T47D (cell line): ENCODE measurements at regions not wholly inside any gene's neighbourhood (a gene's known extent, or its start where the extent isn't known, plus 50 kb on each side); places are given as distances from the start of the nearest gene placed in this dataset.

Experiments
- DNase-seq, 2 experiments: peaks; one replicate each; pipeline versions ENCODE4 v3.0.0 to v3.0.0-alpha.2; 2011 to 2012; ENCODE audit warnings: low read depth in 1 of 2, low spot score in 1 of 2
- JUND ChIP-seq: IDR thresholded peaks from 2 replicates; pipeline ENCODE4 v1.6.1; 2012; ENCODE audit warnings: low read depth
- in situ Hi-C: cut with HindIII; loops from 2 replicates; pipeline ENCODE4 v1.10.0; 2016; ENCODE audit warnings: low sequenced_read_pairs, low pct_unique_long_range_greater_than_20kb

DNA sequence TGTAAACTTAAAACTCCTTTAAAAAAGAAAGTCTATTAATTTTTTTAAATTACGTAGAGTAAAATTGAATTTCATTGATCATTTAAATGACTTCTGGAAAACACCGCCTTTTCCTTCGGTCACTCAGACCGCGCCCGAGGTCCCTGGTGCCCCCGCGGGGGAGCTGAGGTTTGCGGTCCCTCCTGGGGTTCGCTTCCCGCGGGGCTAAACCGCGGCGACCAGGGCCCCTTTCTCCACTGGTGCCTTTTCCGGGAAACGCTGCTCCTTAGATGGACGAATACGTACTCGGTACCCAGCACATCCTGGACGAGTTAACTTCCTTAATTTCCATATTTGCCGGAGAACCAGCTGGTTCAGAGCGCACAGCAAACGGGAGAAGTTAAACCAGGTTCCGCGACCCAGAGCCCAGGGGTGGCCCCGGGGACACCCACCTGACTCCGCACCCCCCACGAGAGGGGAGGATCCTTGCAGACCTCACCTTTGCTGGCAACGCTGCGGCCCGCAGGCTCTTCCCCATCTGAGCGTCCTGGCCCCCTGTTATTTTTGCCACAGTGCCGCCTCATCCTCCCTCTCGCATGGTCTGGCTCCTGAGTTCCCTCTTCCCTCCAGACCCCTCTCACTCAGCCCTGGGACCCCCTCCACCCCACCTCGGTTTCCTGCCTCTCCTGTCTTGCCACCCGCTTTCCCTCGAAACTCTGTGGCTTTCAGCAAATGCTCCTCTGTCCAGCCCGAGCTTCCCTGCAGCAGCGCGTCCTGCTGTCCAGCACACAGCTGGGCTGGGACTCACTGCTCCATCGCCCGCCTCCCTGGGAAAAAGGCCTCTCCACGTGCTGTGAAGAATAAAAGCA lies 420.0 kb upstream of the MYT1L start:
- DNase-seq, result no peak
- in situ Hi-C loops, result no loop called here
- TF ChIP-seq JUND, result no peak

DNA sequence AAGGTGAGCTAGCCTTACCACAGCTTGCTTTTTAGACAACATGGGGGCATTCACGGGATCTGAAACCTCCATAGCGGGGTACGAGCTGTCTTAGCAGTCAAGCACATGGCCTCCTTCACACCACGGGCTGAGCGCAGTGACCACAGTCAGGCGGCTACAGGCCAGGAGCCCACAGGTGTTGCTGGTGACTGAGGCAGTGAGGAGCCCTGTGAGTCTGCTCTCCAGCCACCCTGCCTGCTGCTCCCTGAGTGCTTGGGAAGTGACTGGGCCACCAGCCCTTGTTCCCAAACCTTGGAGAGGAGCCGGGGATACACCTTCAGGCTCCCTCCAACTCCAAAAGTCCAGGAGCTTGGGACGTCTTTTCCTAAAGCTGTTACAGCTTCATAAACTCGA lies 418.1 kb upstream of the MYT1L start:
- TF ChIP-seq JUND, result no peak
- in situ Hi-C loops, result no loop called here

DNA sequence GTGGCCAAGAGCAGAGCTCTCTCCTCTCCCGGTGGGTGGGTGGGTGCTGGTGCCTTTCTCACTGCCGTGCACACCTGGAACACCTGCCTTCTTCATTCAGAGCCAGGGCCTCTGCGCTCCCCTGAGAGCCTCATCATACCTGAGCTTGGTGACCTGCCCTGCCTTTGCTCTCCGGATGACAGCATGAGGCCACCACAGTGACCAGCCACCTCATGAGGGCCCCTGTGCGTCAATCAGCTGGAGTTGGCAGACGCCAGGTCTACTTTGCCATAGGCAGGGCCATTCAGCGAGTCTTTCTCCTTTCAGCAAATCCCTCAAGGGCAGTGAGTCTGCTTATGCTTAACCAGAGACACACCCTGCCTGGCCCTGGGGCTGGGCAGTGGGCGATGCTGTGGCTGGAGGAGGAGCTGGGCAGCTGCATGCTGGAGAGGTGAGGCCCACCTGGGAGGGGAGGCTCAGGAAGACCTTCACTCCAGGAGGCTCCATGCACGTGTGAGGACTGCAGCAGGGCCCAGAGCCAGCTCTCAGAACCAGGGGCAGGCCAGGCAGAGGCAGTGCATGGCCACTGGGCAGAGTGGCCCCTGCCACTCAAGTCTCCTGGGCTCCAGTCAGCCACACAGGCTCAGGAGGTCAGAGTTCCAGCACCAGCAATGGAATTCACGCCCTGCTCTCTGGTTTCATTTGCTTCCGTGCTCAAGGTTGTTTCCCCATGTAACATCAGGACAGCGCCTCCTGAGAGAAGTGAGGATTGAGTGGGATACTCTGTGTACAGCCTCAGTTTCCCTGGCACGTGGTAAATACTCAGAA lies 417.5 kb upstream of the MYT1L start:
- no peak for TF ChIP-seq JUND
- no peak for DNase-seq
- in situ Hi-C loops, result no loop called here

More for the DNA sequence above, 418.1 kb upstream of the MYT1L start:
- no peak for DNase-seq

DNA sequence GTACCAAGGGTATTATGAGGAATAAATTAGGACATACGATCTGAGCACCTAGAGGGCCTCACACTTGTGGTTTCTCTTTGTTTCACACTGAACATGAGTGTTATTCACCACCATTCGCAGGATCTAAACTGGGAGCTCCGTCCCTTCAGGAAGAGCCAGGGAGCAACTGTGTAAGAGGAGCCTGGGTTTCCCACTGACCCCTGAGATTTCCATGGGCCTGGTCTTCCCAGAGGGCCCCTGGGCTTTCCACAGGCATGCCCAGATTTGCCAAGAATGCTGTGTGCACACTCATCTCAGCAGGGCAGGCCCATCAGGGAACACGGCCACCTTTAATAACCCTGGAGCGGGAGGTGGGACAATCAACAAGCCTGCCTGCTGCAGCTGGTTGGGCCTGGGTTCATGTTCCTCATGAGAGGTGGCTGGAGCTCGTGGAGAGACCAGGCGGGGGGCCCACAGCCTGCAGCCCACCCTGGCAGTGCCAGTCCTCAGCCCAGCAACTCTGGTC lies 416.8 kb upstream of the MYT1L start:
- no peak for DNase-seq
- no peak for TF ChIP-seq JUND
- in situ Hi-C loops, result no loop called here

DNA sequence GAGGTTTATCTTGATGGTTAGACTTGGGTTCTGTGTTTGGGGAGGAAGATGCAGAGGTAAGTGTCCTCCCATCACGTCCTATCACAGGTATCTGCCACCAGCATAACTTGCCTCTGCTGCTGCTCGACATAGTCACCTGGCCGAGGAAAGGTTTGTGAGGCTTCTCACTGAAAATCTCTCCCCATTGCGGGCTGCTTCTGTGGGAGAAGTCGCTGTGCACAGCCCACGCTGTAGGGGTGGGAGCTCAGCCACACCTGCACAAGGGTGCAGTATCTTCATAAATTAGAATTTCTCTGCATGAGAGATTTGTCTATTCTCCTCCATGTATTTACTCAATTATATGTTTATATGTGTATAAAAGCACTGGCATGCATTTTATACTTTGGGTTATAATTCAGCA lies 415.7 kb upstream of the MYT1L start:
- no peak for TF ChIP-seq JUND
- in situ Hi-C loops, result no loop called here
- no peak for DNase-seq

DNA sequence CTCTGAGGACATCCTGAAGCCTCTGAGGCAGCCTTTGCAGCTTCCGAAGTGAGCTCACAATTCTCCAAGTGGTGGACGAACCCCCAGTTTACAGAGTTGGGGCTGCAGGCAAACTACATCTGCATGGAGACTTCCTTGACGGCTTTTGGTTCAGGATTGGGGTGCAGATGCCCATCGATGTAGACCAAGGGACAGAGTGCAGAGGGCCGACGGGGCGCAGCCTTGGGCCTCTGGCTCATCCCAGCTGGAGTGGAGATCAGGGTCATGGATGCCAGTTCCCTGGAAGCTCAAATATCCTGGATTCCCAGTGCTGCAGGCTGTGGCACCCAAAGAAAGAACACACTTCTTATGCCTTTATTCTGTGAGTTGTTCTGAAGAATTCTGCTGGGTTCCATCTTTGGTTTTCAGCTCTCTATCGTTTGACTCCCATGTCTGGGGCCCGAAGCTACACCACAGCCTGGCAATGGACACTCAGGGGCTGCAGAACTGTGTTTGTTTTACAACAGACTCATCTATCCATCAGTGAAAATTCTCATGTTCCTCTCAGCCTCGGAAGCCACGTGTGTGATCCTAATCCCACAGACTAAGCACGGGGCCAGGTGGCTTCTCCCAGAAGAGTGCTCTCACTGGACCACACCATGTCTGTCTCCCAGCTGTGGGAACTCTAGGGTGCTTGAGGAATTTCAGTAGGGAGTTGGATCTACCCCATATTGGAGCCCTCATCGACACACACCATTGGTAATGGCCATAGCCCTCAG lies 414.1 kb upstream of the MYT1L start:
- no peak for TF ChIP-seq JUND
- DNase-seq, result no peak
- in situ Hi-C loops, result no loop called here

DNA sequence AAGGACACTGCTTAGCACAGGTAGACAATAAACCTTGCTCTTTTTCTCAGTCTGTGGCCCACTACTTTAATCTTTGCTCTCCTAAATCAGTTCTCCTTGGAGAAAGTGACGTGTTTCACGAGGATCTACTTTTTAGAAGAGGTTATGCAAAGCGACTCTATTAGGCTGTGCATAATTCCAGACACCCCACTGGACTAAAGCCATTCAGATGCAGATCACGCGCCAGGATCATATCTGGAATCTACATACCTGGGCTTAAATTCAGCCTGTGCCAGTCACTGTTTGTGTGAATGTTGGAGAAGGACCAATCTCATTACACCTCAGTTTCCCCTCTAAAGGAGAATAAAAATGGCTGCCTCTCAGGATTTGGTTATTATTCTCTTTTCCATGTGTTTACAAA lies 413.0 kb upstream of the MYT1L start:
- no peak for DNase-seq
- in situ Hi-C loops, result no loop called here
- TF ChIP-seq JUND, result no peak

DNA sequence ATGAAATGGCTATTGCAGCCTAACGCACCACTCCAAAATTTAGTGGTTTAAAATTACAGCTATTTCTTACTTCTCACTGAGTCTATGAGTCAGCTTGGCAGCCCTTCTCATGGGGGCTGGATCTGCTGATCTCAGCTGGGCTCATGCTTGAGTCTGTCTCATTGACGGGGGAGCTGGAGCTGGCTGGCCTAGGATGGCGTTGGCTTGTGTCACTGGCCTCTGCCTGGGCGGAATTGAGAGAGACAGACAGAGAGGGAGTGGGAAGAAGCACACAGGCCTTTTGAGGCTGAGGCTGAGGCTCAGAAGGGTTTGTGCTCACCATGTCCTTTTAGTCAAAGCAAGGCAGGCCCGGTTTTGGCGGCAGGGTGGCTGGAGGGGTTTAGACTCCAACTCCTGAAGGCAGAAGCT lies 412.1 kb upstream of the MYT1L start:
- TF ChIP-seq JUND, result no peak
- in situ Hi-C loops, result no loop called here
- DNase-seq, result no peak

DNA sequence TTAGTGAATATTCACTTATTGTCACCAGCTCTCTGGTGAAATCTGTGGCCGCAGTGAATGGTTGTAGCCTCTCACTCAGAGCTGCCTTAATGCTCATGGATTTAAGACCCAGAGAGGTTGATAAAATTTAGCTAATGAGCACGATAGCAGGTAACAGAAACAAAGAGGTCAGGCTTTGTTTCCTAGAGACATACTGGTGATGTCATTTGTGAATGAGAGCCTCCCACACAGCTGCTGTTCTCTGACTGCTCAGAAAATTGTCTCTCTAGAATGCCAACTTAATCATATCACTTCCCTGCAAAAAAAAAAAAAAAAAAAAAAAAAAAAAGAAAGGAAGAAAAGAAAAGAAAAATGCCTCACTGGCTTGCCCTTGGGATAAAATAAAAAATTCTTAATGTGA lies 411.7 kb upstream of the MYT1L start:
- DNase-seq, result no peak
- TF ChIP-seq JUND, result no peak
- in situ Hi-C loops, result no loop called here

DNA sequence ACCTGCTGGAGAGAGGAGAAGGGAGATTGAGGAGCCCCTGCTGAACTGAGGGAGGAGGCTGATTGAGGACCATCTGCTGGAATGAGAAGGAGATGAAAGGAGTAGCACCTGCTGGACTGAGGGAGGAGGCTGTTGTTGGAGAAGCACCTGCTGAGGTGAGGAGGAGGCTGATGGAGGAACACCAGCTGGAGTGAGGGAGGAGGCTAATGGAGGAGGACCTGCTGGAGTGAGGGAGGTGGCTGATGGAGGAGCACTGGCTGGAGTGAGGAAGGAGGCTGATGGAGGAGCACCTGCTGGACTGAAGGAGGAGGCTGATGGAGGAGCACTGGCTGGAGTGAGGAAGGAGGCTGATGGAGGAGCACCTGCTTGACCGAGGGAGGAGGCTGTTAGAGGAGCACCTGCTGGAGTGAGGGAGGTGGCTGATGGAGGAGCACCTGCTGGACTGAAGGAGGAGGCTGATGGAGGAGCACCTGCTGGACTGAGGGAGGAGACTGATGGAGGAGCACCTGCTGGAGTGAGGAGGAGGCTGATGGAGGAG lies 409.2 kb upstream of the MYT1L start:
- DNase-seq, result no peak
- in situ Hi-C loops, result no loop called here
- no peak for TF ChIP-seq JUND

DNA sequence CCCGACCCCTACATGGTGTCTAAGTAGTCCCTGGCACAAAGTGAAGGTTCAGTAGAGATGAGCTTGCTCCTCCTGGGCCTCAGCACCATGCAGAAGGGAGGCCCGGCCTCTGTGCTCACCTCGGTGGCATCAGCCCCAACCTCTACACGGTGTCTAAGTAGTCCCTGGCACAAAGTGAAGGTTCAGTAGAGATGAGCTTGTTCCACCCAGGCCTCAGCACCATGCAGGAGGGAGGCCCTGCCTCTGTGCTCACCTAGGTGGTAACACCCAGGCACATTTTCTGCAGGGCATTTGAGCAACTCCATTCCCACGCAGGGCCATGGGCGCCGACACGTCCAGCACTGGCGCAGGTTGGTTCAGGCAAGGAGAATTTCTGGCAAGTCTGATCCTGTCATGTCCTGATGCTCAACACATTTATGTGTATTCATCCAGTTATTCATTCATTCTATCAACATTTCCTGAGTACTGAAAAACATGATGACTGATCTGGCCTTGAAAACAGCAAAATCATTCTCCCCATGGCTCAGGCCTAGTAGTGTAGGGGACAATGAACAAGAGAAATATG lies 408.2 kb upstream of the MYT1L start:
- no peak for DNase-seq
- no peak for TF ChIP-seq JUND
- in situ Hi-C loops, result no loop called here

DNA sequence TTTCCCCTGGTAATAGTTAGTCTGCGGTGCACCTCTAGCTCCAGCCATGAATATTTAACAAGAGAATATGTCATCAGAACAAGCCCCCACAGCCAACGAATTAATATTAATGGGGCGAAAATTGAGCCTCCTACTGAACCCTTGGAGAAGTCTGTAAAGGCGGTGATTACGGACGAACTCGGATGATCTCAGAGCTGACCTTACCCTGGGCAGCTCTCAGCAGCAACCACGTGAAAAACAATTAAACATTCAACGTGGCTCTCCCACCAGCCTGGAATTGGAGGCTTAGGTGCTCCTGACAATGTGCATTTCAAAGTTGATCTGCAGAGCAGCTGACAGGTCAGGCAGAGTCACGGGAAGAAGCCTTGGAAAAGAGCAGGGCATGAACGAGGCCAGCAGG lies 407.6 kb upstream of the MYT1L start:
- TF ChIP-seq JUND, result no peak

More for the DNA sequence above, 407.6 kb upstream of the MYT1L start:
- DNase-seq, result no peak
- in situ Hi-C loops, result no loop called here
